PC-9 (cell line): ENCODE measurements at regions not wholly inside any gene's neighbourhood (a gene's known extent, or its start where the extent isn't known, plus 50 kb on each side); places are given as distances from the start of the nearest gene placed in this dataset.

Experiments used
- BruUV-seq: library from RNA; stranded (reverse); fragments of 400-500 nt; replicated peaks from 2 replicates; lab custom pipeline; 2021; lab: Mats Ljungman, UMichigan
- CTCF ChIA-PET: fragments of 300-600 bp; sonication (Branson Sonifier 250); formaldehyde crosslinking; loops from one replicate; lab custom pipeline; 2022; ENCODE audit warnings: antibody characterized with exemption; lab: Charles Lee
- POLR2A ChIA-PET: fragments of 300-600 bp; sonication (Branson Sonifier 250); formaldehyde crosslinking; loops from one replicate; lab custom pipeline; 2022; ENCODE audit warnings: antibody characterized with exemption; ENCODE audit not compliant: unreplicated experiment; lab: Charles Lee
- DNase-seq, 2 experiments: peaks; one replicate each; pipeline versions ENCODE4 v3.0.0 to v3.0.0-alpha.2; 2015 to 2022; ENCODE audit warnings: mixed read lengths in 1 of 2
- H2AFZ ChIP-seq: fragments of 200-600 bp; sonication (generic); 2 replicates; pipeline ENCODE4 v1.8.1; 2017; ENCODE audit warnings: antibody characterized with exemption
- H3F3A ChIP-seq: fragments of 200-600 bp; sonication (generic); 2 replicates; pipeline ENCODE4 v1.8.1; 2017; ENCODE audit warnings: antibody characterized with exemption, mild to moderate bottlenecking, low read depth; ENCODE audit not compliant: insufficient read depth
- H3K27ac ChIP-seq: fragments of 200-600 bp; sonication (generic); 2 replicates; pipeline ENCODE4 v1.6.1; 2016; ENCODE audit warnings: mixed run types
- H3K27me3 ChIP-seq: fragments of 200-600 bp; sonication (generic); 2 replicates; pipeline ENCODE4 v1.6.1; 2016; ENCODE audit warnings: low read depth, mixed run types; ENCODE audit not compliant: insufficient read depth
- H3K36me3 ChIP-seq: fragments of 200-600 bp; sonication (generic); 2 replicates; pipeline ENCODE4 v1.6.1; 2016; ENCODE audit warnings: low read depth, mixed run types
- H3K4me1 ChIP-seq: fragments of 200-600 bp; sonication (generic); replicated peaks from 2 replicates; pipeline ENCODE4 v1.6.1; 2016; ENCODE audit warnings: mixed run types; ENCODE audit not compliant: insufficient read depth
- H3K4me2 ChIP-seq: fragments of 200-600 bp; sonication (generic); 2 replicates; pipeline ENCODE4 v1.6.1; 2017; ENCODE audit warnings: mixed run types
- H3K4me3 ChIP-seq: fragments of 200-600 bp; sonication (generic); 2 replicates; pipeline ENCODE4 v1.6.1; 2016; ENCODE audit warnings: mixed run types
- H3K79me2 ChIP-seq: fragments of 200-600 bp; sonication (generic); 2 replicates; pipeline ENCODE4 v1.6.1; 2017; ENCODE audit warnings: low read depth, mixed run types
- H3K9me2 ChIP-seq: fragments of 200-600 bp; sonication (generic); 2 replicates; pipeline ENCODE4 v1.8.1; 2017; ENCODE audit warnings: mild to moderate bottlenecking; ENCODE audit not compliant: insufficient read depth
- H3K9me3 ChIP-seq: fragments of 200-600 bp; sonication (generic); 2 replicates; pipeline ENCODE4 v1.8.1; 2016; ENCODE audit warnings: low read depth; ENCODE audit not compliant: insufficient read depth
- H4K20me1 ChIP-seq: fragments of 200-600 bp; sonication (generic); 2 replicates; pipeline ENCODE4 v1.8.1; 2017; ENCODE audit not compliant: insufficient read depth
- CTCF ChIP-seq: fragments of 200-600 bp; sonication (generic); conservative IDR thresholded peaks from 2 replicates; pipeline ENCODE4 v1.6.1; 2017; ENCODE audit warnings: mixed run types, antibody characterized with exemption, mild to moderate bottlenecking, moderate library complexity
- EZH2 ChIP-seq: fragments of 200-600 bp; sonication (generic); IDR thresholded peaks from 2 replicates; pipeline ENCODE4 v1.8.0; 2017; ENCODE audit warnings: antibody characterized with exemption, low read depth
- intact Hi-C: fragments of 100-400 bp; cut with micrococcal nuclease; formaldehyde crosslinking; loops from one replicate; pipeline ENCODE4 v1.10.0; 2022; ENCODE audit not compliant: unreplicated experiment

GRCh38 chr5:5650949-5651348 is 228.5 kb downstream of the ICE1 start:
- Histone ChIP-seq H3K79me2 (no peaks in the 10 kb centered on the region), H3K9me2 (no peaks in the 10 kb centered on the region), H3K27ac (no peak overlapping the region), H4K20me1 (no peaks in the 10 kb centered on the region), H3K9me3 (no peaks in the 10 kb centered on the region), H3K4me3 (no peak overlapping the region), H3K36me3 (no peaks in the 10 kb centered on the region), H3K4me2 (no peak overlapping the region), H2AFZ (no peak overlapping the region), H3F3A (no peaks in the 10 kb centered on the region), H3K27me3 (peaks cover 72% of the 10 kb centered on the region), H3K4me1 (no peaks in the 10 kb centered on the region)
- BruUV-seq, result no TSS peak
- TF ChIP-seq EZH2 (no peak), CTCF (no peak)
- POLR2A ChIA-PET, result no interaction called here
- no peak for DNase-seq
- intact Hi-C loops, result no loop called here
- CTCF ChIA-PET, result no interaction called here

- DNase-seq, result peak in 1 of 2 experiments; percentile 69
- Histone ChIP-seq H2AFZ (no peak overlapping the region), H3K27me3 (peaks cover 73% of the 10 kb centered on the region), H3K36me3 (no peaks in the 10 kb centered on the region), H3K9me2 (no peaks in the 10 kb centered on the region), H3K4me1 (no peaks in the 10 kb centered on the region), H3K9me3 (no peaks in the 10 kb centered on the region), H3K4me3 (no peak overlapping the region), H3K79me2 (no peaks in the 10 kb centered on the region), H3K27ac (no peak overlapping the region), H3F3A (no peaks in the 10 kb centered on the region), H4K20me1 (no peaks in the 10 kb centered on the region), H3K4me2 (no peak overlapping the region)
- CTCF ChIA-PET, result no interaction called here
- BruUV-seq, result no TSS peak
- TF ChIP-seq CTCF (no peak), EZH2 (no peak)
- intact Hi-C loops, result no loop called here
- POLR2A ChIA-PET, result no interaction called here
Observed at GRCh38 chr5:5650242-5650641, 227.8 kb downstream of the ICE1 start.

- intact Hi-C loops, result no loop called here
- Histone ChIP-seq H3K9me3 (no peaks in the 10 kb centered on the region), H3K9me2 (no peaks in the 10 kb centered on the region), H4K20me1 (no peaks in the 10 kb centered on the region), H3F3A (no peaks in the 10 kb centered on the region), H3K79me2 (no peaks in the 10 kb centered on the region), H3K27me3 (peaks cover 77% of the 10 kb centered on the region), H3K4me1 (no peaks in the 10 kb centered on the region), H3K4me2 (no peak overlapping the region), H3K27ac (no peak overlapping the region), H2AFZ (no peak overlapping the region), H3K36me3 (no peaks in the 10 kb centered on the region), H3K4me3 (no peak overlapping the region)
- DNase-seq, result no peak
- CTCF ChIA-PET, result no interaction called here
- TF ChIP-seq CTCF, result no peak
- POLR2A ChIA-PET, result no interaction called here
- BruUV-seq, result no TSS peak
Observed at GRCh38 chr5:5649641-5650040, 227.2 kb downstream of the ICE1 start.
